GM23338 (cell line): ENCODE measurements at regions not wholly inside any gene's neighbourhood (a gene's known extent, or its start where the extent isn't known, plus 50 kb on each side); places are given as distances from the start of the nearest gene placed in this dataset.

Source experiments
- ATAC-seq: fragments of 200-7000 bp; cut with Tn5 transposase; 3 replicates; pipeline ENCODE4 v1.9.1; 2020
- DNase-seq: peaks from one replicate; pipeline ENCODE4 v3.0.0-alpha.2; 2015; ENCODE audit warnings: low spot score
- H2AFZ ChIP-seq: fragments of 200-600 bp; sonication (generic); 2 replicates; pipeline ENCODE4 v1.8.0; 2016; ENCODE audit warnings: antibody characterized with exemption, mild to moderate bottlenecking, moderate library complexity
- H3F3A ChIP-seq: fragments of 200-600 bp; sonication (generic); replicated peaks from 2 replicates; pipeline ENCODE4 v1.8.0; 2017; ENCODE audit warnings: antibody characterized with exemption, mixed run types, low read depth
- H3K27ac ChIP-seq: fragments of 200-600 bp; sonication (generic); 2 replicates; pipeline ENCODE4 v1.6.1; 2016; ENCODE audit warnings: low read depth
- H3K27me3 ChIP-seq: fragments of 200-600 bp; sonication (generic); 2 replicates; pipeline ENCODE4 v1.8.0; 2016; ENCODE audit warnings: mild to moderate bottlenecking, mixed run types, moderate library complexity; ENCODE audit not compliant: insufficient read depth
- H3K36me3 ChIP-seq: fragments of 200-600 bp; sonication (generic); 2 replicates; pipeline ENCODE4 v1.8.0; 2016; ENCODE audit warnings: mild to moderate bottlenecking; ENCODE audit not compliant: insufficient read depth
- H3K4me1 ChIP-seq: fragments of 200-600 bp; sonication (generic); 2 replicates; pipeline ENCODE4 v1.8.0; 2016; ENCODE audit warnings: mild to moderate bottlenecking, moderate library complexity; ENCODE audit not compliant: insufficient read depth
- H3K4me2 ChIP-seq: fragments of 200-600 bp; sonication (generic); 2 replicates; pipeline ENCODE4 v1.7.1; 2017; ENCODE audit warnings: mixed run types
- H3K4me3 ChIP-seq: fragments of 200-600 bp; sonication (generic); 2 replicates; pipeline ENCODE4 v1.6.1; 2016; ENCODE audit warnings: mixed run types
- H3K79me2 ChIP-seq: fragments of 200-600 bp; sonication (generic); replicated peaks from 2 replicates; pipeline ENCODE4 v1.8.0; 2017; ENCODE audit warnings: mild to moderate bottlenecking; ENCODE audit not compliant: insufficient read depth
- H3K9me2 ChIP-seq: fragments of 200-600 bp; sonication (generic); 2 replicates; pipeline ENCODE4 v1.8.0; 2017; ENCODE audit not compliant: insufficient read depth
- H4K20me1 ChIP-seq: fragments of 200-600 bp; sonication (generic); replicated peaks from 2 replicates; pipeline ENCODE4 v1.8.0; 2017; ENCODE audit warnings: mild to moderate bottlenecking; ENCODE audit not compliant: insufficient read depth
- H3K27ac Mint-ChIP-seq: 2 replicates; pipeline ENCODE4 v1.8.0; 2020; ENCODE audit warnings: inconsistent platforms, mild to moderate bottlenecking, moderate library complexity, mixed read lengths
- H3K27me3 Mint-ChIP-seq: 3 replicates; pipeline ENCODE4 v1.8.0; 2022; ENCODE audit warnings: low read depth, mild to moderate bottlenecking, moderate library complexity, mixed read lengths, inconsistent platforms; ENCODE audit not compliant: insufficient read depth, poor library complexity
- H3K36me3 Mint-ChIP-seq: 3 replicates; pipeline ENCODE4 v1.8.0; 2021; ENCODE audit warnings: low read depth, mild to moderate bottlenecking, inconsistent platforms, moderate library complexity, mixed read lengths
- H3K4me1 Mint-ChIP-seq: 3 replicates; pipeline ENCODE4 v1.8.0; 2020; ENCODE audit warnings: mild to moderate bottlenecking, inconsistent platforms, mixed read lengths
- H3K4me3 Mint-ChIP-seq: 3 replicates; pipeline ENCODE4 v1.8.0; 2021; ENCODE audit warnings: moderate library complexity, mild to moderate bottlenecking, inconsistent platforms, mixed read lengths
- H3K9me3 Mint-ChIP-seq: 3 replicates; pipeline ENCODE4 v1.8.0; 2020; ENCODE audit warnings: moderate library complexity, mild to moderate bottlenecking, inconsistent platforms, mixed read lengths
- CREB1 ChIP-seq: fragments of 250-450 bp; sonication (Bioruptor Pico); IDR thresholded peaks from 2 replicates; pipeline ENCODE4 v1.5.0; 2020; ENCODE audit warnings: low read depth, mild to moderate bottlenecking, moderate library complexity
- CTCF ChIP-seq, 2 experiments: fragments of 200-600 bp in 1 of 2; sonication (generic) in 1 of 2; conservative IDR thresholded peaks; 2 replicates each; pipeline versions ENCODE4 v1.5.1 to v1.6.1; 2016 to 2017; ENCODE audit warnings: antibody characterized with exemption in 2 of 2, low read depth in 2 of 2, mild to moderate bottlenecking in 2 of 2, moderate library complexity in 1 of 2
- ETS1 ChIP-seq: IDR thresholded peaks from 2 replicates; pipeline ENCODE4 v1.6.1; 2016; ENCODE audit warnings: antibody characterized with exemption
- EZH2 ChIP-seq: fragments of 200-600 bp; sonication (generic); IDR thresholded peaks from one replicate; pipeline ENCODE4 v1.8.0; 2017; ENCODE audit warnings: antibody characterized with exemption, mild to moderate bottlenecking, low read depth; ENCODE audit not compliant: unreplicated experiment
- EZH2phosphoT487 ChIP-seq: fragments of 200-600 bp; sonication (generic); IDR thresholded peaks from one replicate; pipeline ENCODE4 v1.8.1; 2018; ENCODE audit warnings: antibody characterized with exemption; ENCODE audit not compliant: unreplicated experiment
- JUNB ChIP-seq: IDR thresholded peaks from one replicate; pipeline ENCODE4 v1.6.1; 2016; ENCODE audit warnings: antibody characterized with exemption; ENCODE audit not compliant: unreplicated experiment
- NANOG ChIP-seq: IDR thresholded peaks from 2 replicates; pipeline ENCODE4 v1.6.1; 2016; ENCODE audit warnings: antibody characterized with exemption, borderline replicate concordance
- REST ChIP-seq: IDR thresholded peaks from one replicate; pipeline ENCODE4 v1.6.1; 2018; ENCODE audit warnings: antibody characterized with exemption; ENCODE audit not compliant: unreplicated experiment
- STAT1 ChIP-seq: IDR thresholded peaks from one replicate; pipeline ENCODE4 v1.6.1; 2016; ENCODE audit warnings: antibody characterized with exemption; ENCODE audit not compliant: unreplicated experiment
- ZNF114 ChIP-seq: fragments of 250-450 bp; sonication (Bioruptor Pico); IDR thresholded peaks from 2 replicates; pipeline ENCODE4 v1.5.0; 2020; ENCODE audit warnings: mild to moderate bottlenecking, moderate library complexity
- ZNF462 ChIP-seq: fragments of 250-450 bp; sonication (Bioruptor Pico); IDR thresholded peaks from 2 replicates; pipeline ENCODE4 v1.5.0; 2020; ENCODE audit warnings: mild to moderate bottlenecking, moderate library complexity

- Histone ChIP-seq H3K27me3 (no peaks in the 10 kb centered on the region), H3K4me3 (no peak overlapping the region), H3K9me2 (no peaks in the 10 kb centered on the region), H3K4me2 (no peak overlapping the region), H3K27ac (no peak overlapping the region), H3K4me1 (no peaks in the 10 kb centered on the region), H3K79me2 (no peaks in the 10 kb centered on the region), H3F3A (no peaks in the 10 kb centered on the region), H4K20me1 (no peaks in the 10 kb centered on the region), H2AFZ (no peak overlapping the region), H3K36me3 (no peaks in the 10 kb centered on the region)
- Mint-ChIP-seq H3K27ac (no peak overlapping the region), H3K4me3 (no peak overlapping the region), H3K36me3 (no peaks in the 10 kb centered on the region), H3K4me1 (no peaks in the 10 kb centered on the region), H3K9me3 (no peaks in the 10 kb centered on the region; the same call in 2 of the 3 replicates), H3K27me3 (peaks cover 4% of the 10 kb centered on the region)
- no peak for TF ChIP-seq EZH2
- TF ChIP-seq ETS1 = no peak
- no peak for TF ChIP-seq ZNF114 (CRISPR knock-in tag)
- TF ChIP-seq NANOG = no peak
- no peak for TF ChIP-seq STAT1
- no peak for TF ChIP-seq REST
- no peak for TF ChIP-seq CTCF (conservative IDR thresholded peaks at IDR 0.05; ENCODE audit: low read depth in 2 of 2)
- no peak for TF ChIP-seq EZH2phosphoT487
- no peak for TF ChIP-seq ZNF462
- TF ChIP-seq CREB1 (CRISPR knock-in tag) = no peak
- TF ChIP-seq JUNB = no peak
- no peak for DNase-seq
- no peak for ATAC-seq
Measured at GRCh38 chr1:227445092-227445674, 118.2 kb upstream of the ZNF678 start.
